Brain microvascular endothelial cell (primary cell): ENCODE measurements at regions not wholly inside any gene's neighbourhood (a gene's known extent, or its start where the extent isn't known, plus 50 kb on each side); places are given as distances from the start of the nearest gene placed in this dataset.

Source experiments
- DNase-seq: peaks from one replicate; pipeline ENCODE4 v3.0.0-alpha.2; 2020
- H3K27ac ChIP-seq: fragments of 250-450 bp; sonication (Bioruptor Pico); 2 replicates; pipeline ENCODE4 v1.5.1; 2020; ENCODE audit warnings: mild to moderate bottlenecking, moderate library complexity
- H3K27me3 ChIP-seq: fragments of 250-450 bp; sonication (Bioruptor Pico); replicated peaks from 2 replicates; pipeline ENCODE4 v1.5.1; 2020; ENCODE audit warnings: mild to moderate bottlenecking
- H3K36me3 ChIP-seq: fragments of 250-450 bp; sonication (Bioruptor Pico); replicated peaks from 2 replicates; pipeline ENCODE4 v1.5.1; 2020; ENCODE audit warnings: mild to moderate bottlenecking
- H3K4me3 ChIP-seq: 2 replicates; pipeline ENCODE4 v1.5.1; 2011; ENCODE audit warnings: low read depth, mild to moderate bottlenecking, control low read depth, low read length, moderate library complexity
- CTCF ChIP-seq: IDR thresholded peaks from 2 replicates; pipeline ENCODE4 v1.5.1; 2011; ENCODE audit warnings: low read depth, mild to moderate bottlenecking, moderate library complexity, low read length, control low read depth, inconsistent platforms; ENCODE audit errors: missing control alignments
- in situ Hi-C: cut with HindIII; loops from 2 replicates; pipeline ENCODE4 v1.10.0; 2017; ENCODE audit warnings: low sequenced_read_pairs, low pct_ligation_motif_present

- in situ Hi-C loops: no loop called here
- Histone ChIP-seq H3K4me3 (no peak overlapping the region), H3K27ac (no peak overlapping the region), H3K27me3 (no peaks in the 10 kb centered on the region), H3K36me3 (no peaks in the 10 kb centered on the region)
- no peak for TF ChIP-seq CTCF
- no peak for DNase-seq
Observed at GRCh38 chr1:189939967-189940366, 537.7 kb downstream of the BRINP3 start.

GRCh38 chr1:189941922-189942321 is 535.7 kb downstream of the BRINP3 start:
- in situ Hi-C loops: no loop called here
- H3K27me3 ChIP-seq: no peaks in the 10 kb centered on the region
- H3K36me3 ChIP-seq: no peaks in the 10 kb centered on the region

GRCh38 chr1:189958756-189959155 is 518.9 kb downstream of the BRINP3 start:
- in situ Hi-C loops: no loop called here
- Histone ChIP-seq H3K27me3 (no peaks in the 10 kb centered on the region), H3K27ac (no peak overlapping the region), H3K4me3 (no peak overlapping the region), H3K36me3 (no peaks in the 10 kb centered on the region)
- DNase-seq: no peak
- no peak for TF ChIP-seq CTCF

More at GRCh38 chr1:189941922-189942321, 535.7 kb downstream of the BRINP3 start:
- Histone ChIP-seq H3K27ac (no peak overlapping the region), H3K4me3 (no peak overlapping the region)
- no peak for TF ChIP-seq CTCF
- no peak for DNase-seq

- no peak for TF ChIP-seq CTCF
- H3K4me3 ChIP-seq: no peak overlapping the region
- in situ Hi-C loops: no loop called here
- no peaks in the 10 kb centered on the region for H3K27me3 ChIP-seq
- H3K27ac ChIP-seq: no peak overlapping the region
- DNase-seq: no peak
- H3K36me3 ChIP-seq: no peaks in the 10 kb centered on the region
Observed at GRCh38 chr1:189960769-189961168, 516.9 kb downstream of the BRINP3 start.

GRCh38 chr1:189962181-189962580 is 515.5 kb downstream of the BRINP3 start:
- Histone ChIP-seq H3K27ac (no peak overlapping the region), H3K27me3 (no peaks in the 10 kb centered on the region), H3K4me3 (no peak overlapping the region), H3K36me3 (no peaks in the 10 kb centered on the region)
- in situ Hi-C loops: no loop called here
- TF ChIP-seq CTCF: no peak
- DNase-seq: no peak

- Histone ChIP-seq H3K4me3 (no peak overlapping the region), H3K27me3 (no peaks in the 10 kb centered on the region), H3K36me3 (no peaks in the 10 kb centered on the region), H3K27ac (no peak overlapping the region)
- in situ Hi-C loops: no loop called here
- DNase-seq: no peak
- no peak for TF ChIP-seq CTCF
Observed at GRCh38 chr1:189970331-189971230, 507.1 kb downstream of the BRINP3 start.
